Neural progenitor cell (in vitro differentiated cells): ENCODE measurements at regions not wholly inside any gene's neighbourhood (a gene's known extent, or its start where the extent isn't known, plus 50 kb on each side); places are given as distances from the start of the nearest gene placed in this dataset.

Experiments used
- DNase-seq: peaks from one replicate; pipeline ENCODE4 v3.0.0-alpha.2; 2016; ENCODE audit warnings: low spot score
- H2AFZ ChIP-seq: fragments of 200-600 bp; sonication (generic); replicated peaks from 2 replicates; pipeline ENCODE4 v1.6.1; 2016; ENCODE audit warnings: antibody characterized with exemption
- H3F3A ChIP-seq: fragments of 200-600 bp; sonication (generic); 2 replicates; pipeline ENCODE4 v1.6.1; 2016; ENCODE audit warnings: antibody characterized with exemption, low read depth
- H3K27ac ChIP-seq: fragments of 200-600 bp; sonication (generic); 2 replicates; pipeline ENCODE4 v1.5.1; 2016; ENCODE audit warnings: mild to moderate bottlenecking
- H3K27me3 ChIP-seq: fragments of 200-600 bp; sonication (generic); 2 replicates; pipeline ENCODE4 v1.6.1; 2016; ENCODE audit warnings: mild to moderate bottlenecking, moderate library complexity
- H3K36me3 ChIP-seq: fragments of 200-600 bp; sonication (generic); 2 replicates; pipeline ENCODE4 v1.5.1; 2016
- H3K4me1 ChIP-seq: fragments of 200-600 bp; sonication (generic); 2 replicates; pipeline ENCODE4 v1.6.1; 2016; ENCODE audit warnings: mixed run types
- H3K4me2 ChIP-seq: fragments of 200-600 bp; sonication (generic); 2 replicates; pipeline ENCODE4 v1.6.1; 2016
- H3K4me3 ChIP-seq: fragments of 200-600 bp; sonication (generic); 2 replicates; pipeline ENCODE4 v1.5.1; 2016
- H3K79me2 ChIP-seq: fragments of 200-600 bp; sonication (generic); 2 replicates; pipeline ENCODE4 v1.6.1; 2016; ENCODE audit warnings: low read depth
- H3K9ac ChIP-seq: fragments of 200-600 bp; sonication (generic); 2 replicates; pipeline ENCODE4 v1.6.1; 2016
- H3K9me3 ChIP-seq: fragments of 200-600 bp; sonication (generic); 2 replicates; pipeline ENCODE4 v1.5.1; 2016; ENCODE audit warnings: low read depth
- H4K20me1 ChIP-seq: fragments of 200-600 bp; sonication (generic); 2 replicates; pipeline ENCODE4 v1.6.1; 2016; ENCODE audit warnings: low read depth
- H3K27ac Mint-ChIP-seq: 3 replicates; pipeline ENCODE4 v1.8.0; 2021; ENCODE audit warnings: mixed read lengths
- H3K27me3 Mint-ChIP-seq: 2 replicates; pipeline ENCODE4 v1.8.0; 2022; ENCODE audit warnings: low read depth, mild to moderate bottlenecking, inconsistent platforms, moderate library complexity, mixed read lengths; ENCODE audit not compliant: insufficient read depth
- H3K36me3 Mint-ChIP-seq: 3 replicates; pipeline ENCODE4 v1.8.0; 2021; ENCODE audit warnings: mixed read lengths
- H3K4me1 Mint-ChIP-seq: 3 replicates; pipeline ENCODE4 v1.8.0; 2021; ENCODE audit warnings: mixed read lengths
- H3K4me3 Mint-ChIP-seq: 3 replicates; pipeline ENCODE4 v1.8.0; 2021; ENCODE audit warnings: mild to moderate bottlenecking, moderate library complexity, mixed read lengths
- H3K9me3 Mint-ChIP-seq: 3 replicates; pipeline ENCODE4 v1.8.0; 2020; ENCODE audit warnings: mixed read lengths
- EZH2 ChIP-seq: fragments of 200-600 bp; sonication (generic); IDR thresholded peaks from 2 replicates; pipeline ENCODE4 v1.6.1; 2017; ENCODE audit warnings: antibody characterized with exemption, mild to moderate bottlenecking, moderate library complexity
- EZH2phosphoT487 ChIP-seq: fragments of 200-600 bp; sonication (generic); IDR thresholded peaks from 2 replicates; pipeline ENCODE4 v1.6.1; 2017; ENCODE audit warnings: antibody characterized with exemption
- TF ChIP-seq, protein P1 (sequence below): fragments of 200-600 bp; sonication (generic); IDR thresholded peaks from 2 replicates; pipeline ENCODE4 v1.5.1; 2017; ENCODE audit warnings: antibody characterized with exemption, mild to moderate bottlenecking

- Histone ChIP-seq H3K36me3 (no peaks in the 10 kb centered on the region), H3K4me2 (no peak overlapping the region)
- H3K4me1 Mint-ChIP-seq = no peaks in the 10 kb centered on the region
Measured at GRCh38 chr10:107754814-107755213, 590.3 kb upstream of the SORCS1 start.

GRCh38 chr10:107749235-107749634 lies 584.7 kb upstream of the SORCS1 start:
- H3K36me3 Mint-ChIP-seq = no peaks in the 10 kb centered on the region

More at GRCh38 chr10:107754814-107755213, 590.3 kb upstream of the SORCS1 start:
- Histone ChIP-seq H3F3A (no peaks in the 10 kb centered on the region), H3K27ac (no peak overlapping the region), H3K27me3 (no peaks in the 10 kb centered on the region), H3K9me3 (no peaks in the 10 kb centered on the region), H3K79me2 (no peaks in the 10 kb centered on the region), H3K4me3 (no peak overlapping the region), H2AFZ (no peak overlapping the region), H3K9ac (no peak overlapping the region), H4K20me1 (no peaks in the 10 kb centered on the region), H3K4me1 (no peaks in the 10 kb centered on the region)
- no peaks in the 10 kb centered on the region for H3K36me3 Mint-ChIP-seq
- H3K27me3 Mint-ChIP-seq = peaks cover 2% of the 10 kb centered on the region
- DNase-seq = no peak
- TF ChIP-seq EZH2 (no peak), EZH2phosphoT487 (no peak)
- TF ChIP-seq, protein P1, sequence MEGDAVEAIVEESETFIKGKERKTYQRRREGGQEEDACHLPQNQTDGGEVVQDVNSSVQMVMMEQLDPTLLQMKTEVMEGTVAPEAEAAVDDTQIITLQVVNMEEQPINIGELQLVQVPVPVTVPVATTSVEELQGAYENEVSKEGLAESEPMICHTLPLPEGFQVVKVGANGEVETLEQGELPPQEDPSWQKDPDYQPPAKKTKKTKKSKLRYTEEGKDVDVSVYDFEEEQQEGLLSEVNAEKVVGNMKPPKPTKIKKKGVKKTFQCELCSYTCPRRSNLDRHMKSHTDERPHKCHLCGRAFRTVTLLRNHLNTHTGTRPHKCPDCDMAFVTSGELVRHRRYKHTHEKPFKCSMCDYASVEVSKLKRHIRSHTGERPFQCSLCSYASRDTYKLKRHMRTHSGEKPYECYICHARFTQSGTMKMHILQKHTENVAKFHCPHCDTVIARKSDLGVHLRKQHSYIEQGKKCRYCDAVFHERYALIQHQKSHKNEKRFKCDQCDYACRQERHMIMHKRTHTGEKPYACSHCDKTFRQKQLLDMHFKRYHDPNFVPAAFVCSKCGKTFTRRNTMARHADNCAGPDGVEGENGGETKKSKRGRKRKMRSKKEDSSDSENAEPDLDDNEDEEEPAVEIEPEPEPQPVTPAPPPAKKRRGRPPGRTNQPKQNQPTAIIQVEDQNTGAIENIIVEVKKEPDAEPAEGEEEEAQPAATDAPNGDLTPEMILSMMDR = no peak
- no peaks in the 10 kb centered on the region for H3K9me3 Mint-ChIP-seq
- H3K27ac Mint-ChIP-seq = no peak overlapping the region
- H3K4me3 Mint-ChIP-seq = no peak overlapping the region

DNA sequence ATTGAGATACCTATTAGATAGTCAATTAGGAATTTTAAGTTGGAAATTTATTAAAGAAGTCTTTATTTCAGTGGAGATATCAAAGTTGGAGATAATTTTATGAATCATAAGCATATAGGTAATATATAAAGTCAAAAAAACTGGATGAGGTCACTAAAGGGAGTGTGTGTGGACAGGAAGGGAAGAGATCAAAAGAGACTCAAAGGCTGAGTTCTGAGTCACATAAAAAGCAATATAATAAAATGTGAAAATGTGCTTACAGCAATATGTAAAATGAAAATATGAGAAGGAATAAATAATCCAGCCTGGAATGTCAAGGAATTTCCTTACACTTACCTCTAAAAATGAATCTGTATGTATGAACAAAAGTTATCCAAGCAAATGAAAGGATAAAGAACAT lies 583.3 kb upstream of the SORCS1 start:
- Mint-ChIP-seq H3K4me3 (no peak overlapping the region), H3K4me1 (no peaks in the 10 kb centered on the region), H3K27me3 (no peaks in the 10 kb centered on the region), H3K36me3 (no peaks in the 10 kb centered on the region), H3K9me3 (peaks cover 3% of the 10 kb centered on the region), H3K27ac (no peak overlapping the region)
- Histone ChIP-seq H3K4me3 (no peak overlapping the region), H3F3A (no peaks in the 10 kb centered on the region), H3K36me3 (no peaks in the 10 kb centered on the region), H3K79me2 (no peaks in the 10 kb centered on the region), H3K9me3 (no peaks in the 10 kb centered on the region), H3K4me1 (no peaks in the 10 kb centered on the region), H3K27me3 (no peaks in the 10 kb centered on the region), H3K4me2 (no peak overlapping the region), H3K27ac (no peak overlapping the region), H2AFZ (no peak overlapping the region), H4K20me1 (no peaks in the 10 kb centered on the region), H3K9ac (no peak overlapping the region)
- TF ChIP-seq EZH2phosphoT487 (no peak), EZH2 (no peak)
- TF ChIP-seq, protein P1 = no peak
- DNase-seq = no peak

More at GRCh38 chr10:107749235-107749634, 584.7 kb upstream of the SORCS1 start:
- H3K27me3 Mint-ChIP-seq = no peaks in the 10 kb centered on the region
- H3K4me3 ChIP-seq = no peak overlapping the region
- no peaks in the 10 kb centered on the region for H3F3A ChIP-seq
- H3K27me3 ChIP-seq = no peaks in the 10 kb centered on the region
- no peak overlapping the region for H3K4me2 ChIP-seq
- no peaks in the 10 kb centered on the region for H3K4me1 Mint-ChIP-seq
- H3K4me1 ChIP-seq = no peaks in the 10 kb centered on the region
- H3K9ac ChIP-seq = no peak overlapping the region
- H3K9me3 ChIP-seq = no peaks in the 10 kb centered on the region
- no peaks in the 10 kb centered on the region for H4K20me1 ChIP-seq
- no peak overlapping the region for H3K27ac Mint-ChIP-seq
- H3K9me3 Mint-ChIP-seq = peaks cover 3% of the 10 kb centered on the region
- H3K27ac ChIP-seq = no peak overlapping the region
- H3K79me2 ChIP-seq = no peaks in the 10 kb centered on the region
- no peak overlapping the region for H2AFZ ChIP-seq
- TF ChIP-seq EZH2 = no peak
- TF ChIP-seq, protein P1 = no peak
- TF ChIP-seq EZH2phosphoT487 = no peak
- H3K4me3 Mint-ChIP-seq = no peak overlapping the region
- H3K36me3 ChIP-seq = no peaks in the 10 kb centered on the region
- no peak for DNase-seq

GRCh38 chr10:107741971-107742370 lies 577.5 kb upstream of the SORCS1 start:
- Mint-ChIP-seq H3K4me3 (no peak overlapping the region), H3K27me3 (peaks cover 2% of the 10 kb centered on the region), H3K36me3 (no peaks in the 10 kb centered on the region), H3K9me3 (peaks cover 3% of the 10 kb centered on the region), H3K27ac (no peak overlapping the region), H3K4me1 (no peaks in the 10 kb centered on the region)
- Histone ChIP-seq H3K27ac (no peak overlapping the region), H3K4me3 (no peak overlapping the region), H3K9me3 (no peaks in the 10 kb centered on the region), H3K9ac (no peak overlapping the region), H2AFZ (no peak overlapping the region), H3K4me2 (no peak overlapping the region), H3K4me1 (no peaks in the 10 kb centered on the region), H4K20me1 (no peaks in the 10 kb centered on the region), H3K27me3 (no peaks in the 10 kb centered on the region), H3K79me2 (no peaks in the 10 kb centered on the region), H3K36me3 (no peaks in the 10 kb centered on the region), H3F3A (no peaks in the 10 kb centered on the region)
- DNase-seq = no peak
- TF ChIP-seq EZH2phosphoT487 (no peak), EZH2 (no peak)
- TF ChIP-seq, protein P1 = no peak
